K562 (cell line): ENCODE measurements at regions not wholly inside any gene's neighbourhood (a gene's known extent, or its start where the extent isn't known, plus 50 kb on each side); places are given as distances from the start of the nearest gene placed in this dataset.

ENCODE experiments used
- ATAC-seq: fragments of 200-7000 bp; cut with Tn5 transposase; 3 replicates; pipeline ENCODE4 v1.9.1; 2020; ENCODE audit warnings: moderate library complexity
- BruUV-seq: library from RNA; stranded (reverse); fragments of 400-500 nt; replicated peaks from 2 replicates; lab custom pipeline; 2021; lab: Mats Ljungman, UMichigan
- CTCF ChIA-PET: fragments of 300-600 bp; formaldehyde crosslinking; extraction: SDS; loops from one replicate; lab custom pipeline; 2021; ENCODE audit warnings: low intra/inter-chr PET ratio; lab: Yijun Ruan, JAX
- POLR2A ChIA-PET: fragments of 300-600, 350-650 bp; sonication (Branson Sonifier 250); formaldehyde crosslinking; extraction: SDS; loops from one replicate; lab custom pipeline; 2021; ENCODE audit warnings: antibody characterized with exemption, inconsistent platforms; lab: Yijun Ruan, JAX
- DNase-seq, 4 experiments: peaks; one replicate each; pipeline versions ENCODE4 v3.0.0 to v3.0.0-alpha.2; 2011 to 2018; ENCODE audit warnings: low spot score in 3 of 4, mixed read lengths in 3 of 4; ENCODE audit errors: extremely low read depth in 1 of 4
- FAIRE-seq: peaks from 2 replicates; lab custom pipeline; 2011; peaks lifted over from hg19 to GRCh38; lab: Jason Lieb, UNC
- H2AFZ ChIP-seq: 2 replicates; pipeline ENCODE4 v1.6.0; 2011; ENCODE audit warnings: low read depth, low read length, control low read depth, inconsistent platforms
- H3K27ac ChIP-seq: fragments of 200-600 bp; 3 replicates; pipeline ENCODE4 v1.8.0; 2011; ENCODE audit warnings: low read depth, mild to moderate bottlenecking, control low read depth, inconsistent platforms, low read length, moderate library complexity, mixed read lengths; ENCODE audit errors: extremely low read depth
- H3K27me3 ChIP-seq, 2 experiments: fragments of 300-600 bp in 1 of 2; 2 replicates in 1 of 2; 3 replicates in 1 of 2; pipeline versions ENCODE4 v1.6.0 to v1.8.0; 2011; ENCODE audit warnings: inconsistent platforms in 2 of 2, low read length in 2 of 2, mild to moderate bottlenecking in 1 of 2, mixed read lengths in 1 of 2, moderate library complexity in 1 of 2; ENCODE audit not compliant: control insufficient read depth in 2 of 2, insufficient read depth in 2 of 2
- H3K36me3 ChIP-seq: fragments of 300-600 bp; 3 replicates; pipeline ENCODE4 v1.8.0; 2011; ENCODE audit warnings: mild to moderate bottlenecking, low read length, inconsistent platforms; ENCODE audit not compliant: control insufficient read depth, insufficient read depth
- H3K4me1 ChIP-seq, 2 experiments: fragments of 200-600 bp in 1 of 2; replicated peaks in 1 of 2; 2 replicates in 1 of 2; 3 replicates in 1 of 2; pipeline versions ENCODE4 v1.5.1 to v1.8.0; 2011; ENCODE audit warnings: inconsistent platforms in 2 of 2, low read length in 2 of 2, mild to moderate bottlenecking in 1 of 2, mixed read lengths in 1 of 2, moderate library complexity in 1 of 2; ENCODE audit not compliant: control insufficient read depth in 2 of 2, insufficient read depth in 2 of 2
- H3K4me2 ChIP-seq: 2 replicates; pipeline ENCODE4 v1.6.1; 2011; ENCODE audit warnings: low read length, control low read depth, inconsistent platforms, mixed read lengths; ENCODE audit not compliant: insufficient read depth
- H3K4me3 ChIP-seq: fragments of 200-600 bp; sonication (generic), shearing (Covaris generic); 2 replicates; pipeline ENCODE4 v1.5.1; 2016; ENCODE audit warnings: control low read depth, inconsistent platforms
- H3K79me2 ChIP-seq: fragments of 200-600 bp; 3 replicates; pipeline ENCODE4 v1.8.0; 2011; ENCODE audit warnings: low read length, inconsistent platforms; ENCODE audit not compliant: control insufficient read depth, insufficient read depth
- H3K9ac ChIP-seq, 2 experiments: 2 replicates each; pipeline versions ENCODE4 v1.6.0 to v1.6.1; 2011; ENCODE audit warnings: low read depth in 2 of 2, low read length in 2 of 2, control low read depth in 1 of 2, inconsistent platforms in 1 of 2, mild to moderate bottlenecking in 1 of 2, mixed read lengths in 1 of 2; ENCODE audit not compliant: insufficient read depth in 1 of 2
- H3K9me1 ChIP-seq: one replicate; pipeline ENCODE4 v1.6.0; 2011; ENCODE audit warnings: inconsistent platforms, mild to moderate bottlenecking, low read length, moderate library complexity; ENCODE audit not compliant: control insufficient read depth, insufficient read depth
- H3K9me3 ChIP-seq: replicated peaks from 2 replicates; pipeline ENCODE4 v1.5.1; 2011; ENCODE audit warnings: low read depth, low read length, inconsistent platforms; ENCODE audit not compliant: control insufficient read depth, insufficient read depth
- H4K20me1 ChIP-seq: replicated peaks from 2 replicates; pipeline ENCODE4 v1.6.1; 2011; ENCODE audit warnings: low read length, inconsistent platforms, mixed read lengths; ENCODE audit not compliant: control insufficient read depth, insufficient read depth
- CBFA2T3 ChIP-seq: fragments of 450-650 bp; IDR thresholded peaks from 2 replicates; pipeline ENCODE4 v1.6.1; 2017
- CREM ChIP-seq: IDR thresholded peaks from 2 replicates; pipeline ENCODE4 v1.6.1; 2014; ENCODE audit warnings: antibody characterized with exemption, low read depth
- CTCF ChIP-seq, 3 experiments: IDR thresholded peaks in 2 of 3; conservative IDR thresholded peaks in 1 of 3; 2 replicates each; pipeline ENCODE4 v1.5.1; 2011 to 2012; ENCODE audit warnings: low read length in 3 of 3, mild to moderate bottlenecking in 3 of 3, control low read depth in 2 of 3, improper control_type of control experiment in 1 of 3, inconsistent platforms in 1 of 3, low read depth in 1 of 3, mixed read lengths in 1 of 3, moderate library complexity in 1 of 3; ENCODE audit not compliant: insufficient read depth in 2 of 3
- ETV1 ChIP-seq: fragments of 450-650 bp; conservative IDR thresholded peaks from 2 replicates; pipeline ENCODE4 v1.6.1; 2016; ENCODE audit warnings: missing genetic modification characterization, control low read depth, low read depth, missing compliant biosample characterization
- NKRF ChIP-seq: fragments of 450-650 bp; IDR thresholded peaks from 2 replicates; pipeline ENCODE4 v1.6.1; 2016; ENCODE audit warnings: borderline replicate concordance
- THRB ChIP-seq: fragments of 450-650 bp; formaldehyde crosslinking; conservative IDR thresholded peaks from 2 replicates; pipeline ENCODE4 v1.4.0; 2022; ENCODE audit warnings: mild to moderate bottlenecking, missing genetic modification characterization
- ZBTB43 ChIP-seq: sonication (generic); formaldehyde crosslinking; IDR thresholded peaks from 2 replicates; pipeline ENCODE4 v1.8.0; 2023; ENCODE audit warnings: mild to moderate bottlenecking, missing genetic modification reagents
- ZNF143 ChIP-seq: sonication (generic); formaldehyde crosslinking; IDR thresholded peaks from 2 replicates; pipeline ENCODE4 v1.9.0; 2022; ENCODE audit warnings: mild to moderate bottlenecking, missing genetic modification reagents
- ZNF354B ChIP-seq: fragments of 250-450 bp; sonication (Bioruptor Pico); IDR thresholded peaks from 2 replicates; pipeline ENCODE4 v1.4.0; 2020
- WGBS: fragments of 100-300 bp; shearing (Covaris generic); methylation state at CpG from one replicate; pipeline ENCODE4 v1.1.6; 2016; ENCODE audit warnings: low coverage, mixed read lengths; ENCODE audit not compliant: insufficient coverage; ENCODE audit errors: missing lambda C conversion rate; 5-methylcytosine and 5-hydroxymethylcytosine counted together
- in situ Hi-C: fragments of 300-500 bp; cut with MboI; formaldehyde crosslinking; loops from 4 replicates; pipeline ENCODE4 v1.15.0; 2018; ENCODE audit warnings: inconsistent platforms, mixed read lengths
- intact Hi-C: fragments of 100-400 bp; cut with micrococcal nuclease; formaldehyde crosslinking; loops from 2 replicates; pipeline ENCODE4 v1.14.2; 2022

- POLR2A ChIA-PET, result no interaction called here
- H2AFZ ChIP-seq, result no peak overlapping the region
Observed at GRCh38 chr1:82706741-82707140, 906.0 kb downstream of the ADGRL2 start.

More at GRCh38 chr1:82706741-82707140, 906.0 kb downstream of the ADGRL2 start:
- WGBS, result 0% methylated on average over 2 of the region's 2 CpGs
- Histone ChIP-seq H4K20me1 (no peaks in the 10 kb centered on the region), H3K27me3 (no peaks in the 10 kb centered on the region), H3K4me2 (no peak overlapping the region), H3K36me3 (no peaks in the 10 kb centered on the region), H3K4me3 (no peak overlapping the region), H3K4me1 (no peaks in the 10 kb centered on the region), H3K79me2 (no peaks in the 10 kb centered on the region), H3K9me3 (no peaks in the 10 kb centered on the region), H3K27ac (no peak overlapping the region), H3K9me1 (no peaks in the 10 kb centered on the region), H3K9ac (no peak overlapping the region)
- in situ Hi-C loops, result no loop called here
- no TSS peak for BruUV-seq
- ATAC-seq (no peak), DNase-seq (no peak), FAIRE-seq (no peak)
- intact Hi-C loops, result no loop called here
- no peak for TF ChIP-seq THRB (CRISPR knock-in tag)
- TF ChIP-seq ZNF354B (CRISPR knock-in tag), result no peak
- no peak for TF ChIP-seq NKRF
- TF ChIP-seq ZBTB43 (CRISPR knock-in tag), result no peak
- no peak for TF ChIP-seq ZNF143 (CRISPR knock-in tag)
- TF ChIP-seq ETV1, result no peak
- TF ChIP-seq CTCF (IDR thresholded peaks at IDR 0.05 in 2 of 3, conservative IDR thresholded peaks at IDR 0.05 in 1 of 3; ENCODE audit: insufficient read depth in 2 of 3, low read depth in 1 of 3, low read length in 3 of 3), result no peak
- no peak for TF ChIP-seq CBFA2T3
- TF ChIP-seq CREM, result no peak
- CTCF ChIA-PET, result no interaction called here
